Testis (tissue), 2 donors: ENCODE measurements at regions not wholly inside any gene's neighbourhood (a gene's known extent, or its start where the extent isn't known, plus 50 kb on each side); places are given as distances from the start of the nearest gene placed in this dataset.

Experiments used
- DNase-seq: peaks from one replicate; pipeline ENCODE4 v3.0.0-alpha.2; 2019
- H3K27ac ChIP-seq, 2 donors: fragments of 200-600 bp; sonication (generic); one replicate each; pipeline ENCODE4 v1.5.1; 2019
- H3K27me3 ChIP-seq: fragments of 200-600 bp; sonication (generic); one replicate; pipeline ENCODE4 v1.5.1; 2019
- H3K36me3 ChIP-seq: fragments of 200-600 bp; sonication (generic); one replicate; pipeline ENCODE4 v1.5.1; 2017; ENCODE audit warnings: low read depth; ENCODE audit errors: missing control alignments
- H3K4me1 ChIP-seq: fragments of 200-600 bp; sonication (generic); one replicate; pipeline ENCODE4 v1.5.1; 2019
- H3K4me3 ChIP-seq, 2 donors: fragments of 200-600 bp; sonication (generic); one replicate each; pipeline ENCODE4 v1.5.1; 2017 to 2019
- H3K9me3 ChIP-seq: fragments of 200-600 bp; sonication (generic); one replicate; pipeline ENCODE4 v1.5.1; 2017
- CTCF ChIP-seq, 3 experiments: fragments of 450-650 bp in 2 of 3; fragments of 200-600 bp in 1 of 3; sonication (generic) in 1 of 3; IDR thresholded peaks; one replicate each; pipeline ENCODE4 v1.5.1; 2016 to 2019; ENCODE audit warnings: antibody characterized with exemption in 3 of 3, mild to moderate bottlenecking in 2 of 3, moderate library complexity in 1 of 3
- POLR2A ChIP-seq: fragments of 450-650 bp; IDR thresholded peaks from one replicate; pipeline ENCODE4 v1.6.1; 2017; ENCODE audit warnings: antibody characterized with exemption, mild to moderate bottlenecking, moderate library complexity
- WGBS, 2 donors: methylation state at CpG; one replicate each; pipeline ENCODE4 v1.1.5; 2018; 5-methylcytosine and 5-hydroxymethylcytosine counted together
- intact Hi-C: fragments of 100-400 bp; cut with DNase I; formaldehyde crosslinking; loops from one replicate; pipeline ENCODE4 v1.15.1; 2023; ENCODE audit warnings: low total_unique reads

- intact Hi-C loops, result no loop called here
- TF ChIP-seq CTCF (IDR thresholded peaks at IDR 0.05) (no peak), POLR2A (no peak)
These were observed 637.4 kb downstream of the REEP3 start for GRCh38 chr10:64158551-64158950.

GRCh38 chr10:64159910-64160872 is 639.0 kb downstream of the REEP3 start:
- WGBS, 2 donors, result 69 to 72% methylated on average over 2 of the region's 2 CpGs
- TF ChIP-seq POLR2A (no peak), CTCF (IDR thresholded peaks at IDR 0.05) (no peak)

More at GRCh38 chr10:64158551-64158950, 637.4 kb downstream of the REEP3 start:
- Histone ChIP-seq H3K4me1 (no peaks in the 10 kb centered on the region), H3K9me3 (no peaks in the 10 kb centered on the region), H3K4me3 (no peak overlapping the region), H3K27ac (no peak overlapping the region), H3K27me3 (no peaks in the 10 kb centered on the region), H3K36me3 (no peaks in the 10 kb centered on the region)
- WGBS, 2 donors, result 86 to 89% methylated on average over 2 of the region's 2 CpGs
- no peak for DNase-seq

GRCh38 chr10:64170791-64171190 is 649.6 kb downstream of the REEP3 start:
- Histone ChIP-seq H3K4me1 (peaks cover 6% of the 10 kb centered on the region), H3K4me3 (peak overlapping the region in 1 of 2 donors; percentile 30), H3K9me3 (no peaks in the 10 kb centered on the region), H3K27me3 (no peaks in the 10 kb centered on the region), H3K36me3 (no peaks in the 10 kb centered on the region), H3K27ac (no peak overlapping the region)
- DNase-seq, result peak; percentile 33
- TF ChIP-seq CTCF (IDR thresholded peaks at IDR 0.05), result no peak
- no peak for TF ChIP-seq POLR2A
- 78 to 80% methylated on average over 35 of the region's 35 CpGs for WGBS, 2 donors
- intact Hi-C loops, result no loop called here

More at GRCh38 chr10:64159910-64160872, 639.0 kb downstream of the REEP3 start:
- no peaks in the 10 kb centered on the region for H3K9me3 ChIP-seq
- no peaks in the 10 kb centered on the region for H3K4me1 ChIP-seq
- H3K36me3 ChIP-seq, result no peaks in the 10 kb centered on the region
- peak; percentile 22 for DNase-seq
- H3K4me3 ChIP-seq, result no peak overlapping the region
- no peaks in the 10 kb centered on the region for H3K27me3 ChIP-seq
- intact Hi-C loops, result no loop called here
- H3K27ac ChIP-seq, result no peak overlapping the region

GRCh38 chr10:64173826-64174225 is 652.6 kb downstream of the REEP3 start:
- intact Hi-C loops, result no loop called here
- H3K4me1 ChIP-seq, result peaks cover 6% of the 10 kb centered on the region
- no peak overlapping the region for H3K27ac ChIP-seq
- no peak for TF ChIP-seq POLR2A
- no peak for TF ChIP-seq CTCF (IDR thresholded peaks at IDR 0.05)
- H3K9me3 ChIP-seq, result no peaks in the 10 kb centered on the region
- no peak for DNase-seq
- H3K36me3 ChIP-seq, result no peaks in the 10 kb centered on the region
- no peak overlapping the region for H3K4me3 ChIP-seq
- no peaks in the 10 kb centered on the region for H3K27me3 ChIP-seq
